ENCODE measurements at regions not wholly inside any gene's neighbourhood (a gene's known extent, or its start where the extent isn't known, plus 50 kb on each side); places are given as distances from the start of the nearest gene placed in this dataset.

- no peak for TF ChIP-seq TEAD4 (CRISPR knock-in tag; IDR thresholded peaks at IDR 0.05)
- TF ChIP-seq, protein P1, sequence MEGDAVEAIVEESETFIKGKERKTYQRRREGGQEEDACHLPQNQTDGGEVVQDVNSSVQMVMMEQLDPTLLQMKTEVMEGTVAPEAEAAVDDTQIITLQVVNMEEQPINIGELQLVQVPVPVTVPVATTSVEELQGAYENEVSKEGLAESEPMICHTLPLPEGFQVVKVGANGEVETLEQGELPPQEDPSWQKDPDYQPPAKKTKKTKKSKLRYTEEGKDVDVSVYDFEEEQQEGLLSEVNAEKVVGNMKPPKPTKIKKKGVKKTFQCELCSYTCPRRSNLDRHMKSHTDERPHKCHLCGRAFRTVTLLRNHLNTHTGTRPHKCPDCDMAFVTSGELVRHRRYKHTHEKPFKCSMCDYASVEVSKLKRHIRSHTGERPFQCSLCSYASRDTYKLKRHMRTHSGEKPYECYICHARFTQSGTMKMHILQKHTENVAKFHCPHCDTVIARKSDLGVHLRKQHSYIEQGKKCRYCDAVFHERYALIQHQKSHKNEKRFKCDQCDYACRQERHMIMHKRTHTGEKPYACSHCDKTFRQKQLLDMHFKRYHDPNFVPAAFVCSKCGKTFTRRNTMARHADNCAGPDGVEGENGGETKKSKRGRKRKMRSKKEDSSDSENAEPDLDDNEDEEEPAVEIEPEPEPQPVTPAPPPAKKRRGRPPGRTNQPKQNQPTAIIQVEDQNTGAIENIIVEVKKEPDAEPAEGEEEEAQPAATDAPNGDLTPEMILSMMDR (IDR thresholded peaks at IDR 0.05) = no peak
- TF ChIP-seq, protein P2, sequence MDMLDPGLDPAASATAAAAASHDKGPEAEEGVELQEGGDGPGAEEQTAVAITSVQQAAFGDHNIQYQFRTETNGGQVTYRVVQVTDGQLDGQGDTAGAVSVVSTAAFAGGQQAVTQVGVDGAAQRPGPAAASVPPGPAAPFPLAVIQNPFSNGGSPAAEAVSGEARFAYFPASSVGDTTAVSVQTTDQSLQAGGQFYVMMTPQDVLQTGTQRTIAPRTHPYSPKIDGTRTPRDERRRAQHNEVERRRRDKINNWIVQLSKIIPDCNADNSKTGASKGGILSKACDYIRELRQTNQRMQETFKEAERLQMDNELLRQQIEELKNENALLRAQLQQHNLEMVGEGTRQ (CRISPR knock-in tag; IDR thresholded peaks at IDR 0.05) = no peak
- no peak for TF ChIP-seq ATF2 (CRISPR knock-in tag; IDR thresholded peaks at IDR 0.05; ENCODE audit: borderline replicate concordance, low read depth)
- no peak for TF ChIP-seq NFE2L1 (CRISPR knock-in tag; IDR thresholded peaks at IDR 0.05)
- no peak for TF ChIP-seq PRRX2 (CRISPR knock-in tag; IDR thresholded peaks at IDR 0.05)
- TF ChIP-seq, protein P3, sequence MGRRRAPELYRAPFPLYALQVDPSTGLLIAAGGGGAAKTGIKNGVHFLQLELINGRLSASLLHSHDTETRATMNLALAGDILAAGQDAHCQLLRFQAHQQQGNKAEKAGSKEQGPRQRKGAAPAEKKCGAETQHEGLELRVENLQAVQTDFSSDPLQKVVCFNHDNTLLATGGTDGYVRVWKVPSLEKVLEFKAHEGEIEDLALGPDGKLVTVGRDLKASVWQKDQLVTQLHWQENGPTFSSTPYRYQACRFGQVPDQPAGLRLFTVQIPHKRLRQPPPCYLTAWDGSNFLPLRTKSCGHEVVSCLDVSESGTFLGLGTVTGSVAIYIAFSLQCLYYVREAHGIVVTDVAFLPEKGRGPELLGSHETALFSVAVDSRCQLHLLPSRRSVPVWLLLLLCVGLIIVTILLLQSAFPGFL (CRISPR knock-in tag; IDR thresholded peaks at IDR 0.05; ENCODE audit: borderline replicate concordance) = no peak
These were observed 350.8 kb downstream of the RPL10L start for GRCh38 chr14:46300765-46301164.
